HEK293T (cell line): ENCODE measurements at regions not wholly inside any gene's neighbourhood (a gene's known extent, or its start where the extent isn't known, plus 50 kb on each side); places are given as distances from the start of the nearest gene placed in this dataset.
"Not testable (repeated sequence)": the region's sequence is repeated elsewhere in the genome, so short reads cannot be mapped to it uniquely, and the experiment has no call there.

ENCODE experiments used
- ARNT ChIP-seq: fragments of 450-650 bp; IDR thresholded peaks from 2 replicates; pipeline ENCODE4 v1.6.1; 2017; ENCODE audit warnings: mild to moderate bottlenecking
- BHLHE40 ChIP-seq: fragments of 450-650 bp; IDR thresholded peaks from 2 replicates; pipeline ENCODE4 v1.6.1; 2016; ENCODE audit warnings: mild to moderate bottlenecking, moderate library complexity, borderline replicate concordance
- CTBP1 ChIP-seq: fragments of 450-650 bp; IDR thresholded peaks from 2 replicates; pipeline ENCODE4 v1.6.1; 2016; ENCODE audit warnings: borderline replicate concordance
- ELF4 ChIP-seq: fragments of 450-650 bp; IDR thresholded peaks from 2 replicates; pipeline ENCODE4 v1.6.1; 2017; ENCODE audit warnings: antibody characterized with exemption
- FOXA1 ChIP-seq: fragments of 450-650 bp; IDR thresholded peaks from 2 replicates; pipeline ENCODE4 v1.6.1; 2016; ENCODE audit warnings: mild to moderate bottlenecking
- FOXM1 ChIP-seq: fragments of 450-650 bp; IDR thresholded peaks from 2 replicates; pipeline ENCODE4 v1.6.1; 2017; ENCODE audit warnings: mild to moderate bottlenecking, borderline replicate concordance
- HDGF ChIP-seq: fragments of 450-650 bp; IDR thresholded peaks from 2 replicates; pipeline ENCODE4 v1.6.1; 2017; ENCODE audit warnings: antibody characterized with exemption, borderline replicate concordance
- L3MBTL2 ChIP-seq: fragments of 450-650 bp; conservative IDR thresholded peaks from 2 replicates; pipeline ENCODE4 v1.6.1; 2016; ENCODE audit warnings: mild to moderate bottlenecking
- LEF1 ChIP-seq: fragments of 450-650 bp; IDR thresholded peaks from 2 replicates; pipeline ENCODE4 v1.6.1; 2017; ENCODE audit warnings: mild to moderate bottlenecking, borderline replicate concordance
- NFRKB ChIP-seq: fragments of 450-650 bp; IDR thresholded peaks from 2 replicates; pipeline ENCODE4 v1.6.1; 2016; ENCODE audit warnings: mild to moderate bottlenecking, moderate library complexity
- SP1 ChIP-seq: fragments of 450-650 bp; IDR thresholded peaks from 2 replicates; pipeline ENCODE4 v1.6.1; 2017
- SUZ12 ChIP-seq: fragments of 450-650 bp; IDR thresholded peaks from 2 replicates; pipeline ENCODE4 v1.6.1; 2016; ENCODE audit warnings: mild to moderate bottlenecking
- TARDBP ChIP-seq: fragments of 450-650 bp; IDR thresholded peaks from 2 replicates; pipeline ENCODE4 v1.6.1; 2016

- not testable (repeated sequence) for TF ChIP-seq NFRKB, SP1, FOXA1, SUZ12, TARDBP, BHLHE40, ELF4, ARNT, FOXM1, LEF1, HDGF, CTBP1, L3MBTL2
Observed at GRCh38 chr13:47873319-47873718, 127.8 kb downstream of the SUCLA2 start.
